ENCODE measurements at regions not wholly inside any gene's neighbourhood (a gene's known extent, or its start where the extent isn't known, plus 50 kb on each side); places are given as distances from the start of the nearest gene placed in this dataset.

- H3K4me1 Mint-ChIP-seq = peaks cover 3% of the 10 kb centered on the region
- H3K4me3 Mint-ChIP-seq = no peak overlapping the region
- Histone ChIP-seq H2AFZ (ENCODE audit: insufficient read depth, low read depth, low read length, poor library complexity, severe bottlenecking) (no peak overlapping the region), H4K20me1 (ENCODE audit: control insufficient read depth, insufficient read depth, low read length, poor library complexity, severe bottlenecking) (no peaks in the 10 kb centered on the region), H3K36me3 (replicated peaks in 1 of 2; ENCODE audit: control extremely low read depth in 1 of 2, control insufficient read depth in 1 of 2, extremely low read depth in 1 of 2, insufficient read depth in 2 of 2, low read length in 1 of 2) (no peaks in the 10 kb centered on the region), H3K27ac (ENCODE audit: low read length in 2 of 2) (no peak overlapping the region), H3K9me3 (ENCODE audit: control extremely low read depth in 1 of 3, control insufficient read depth in 2 of 3, insufficient read depth in 1 of 3, low read length in 2 of 3) (no peaks in the 10 kb centered on the region), H3K79me2 (ENCODE audit: control insufficient read depth, insufficient read depth, low read length) (no peaks in the 10 kb centered on the region), H3K4me1 (ENCODE audit: control insufficient read depth in 2 of 2, insufficient read depth in 2 of 2, low read length in 2 of 2) (no peaks in the 10 kb centered on the region), H3K9ac (ENCODE audit: low read length) (no peak overlapping the region), H3K4me2 (replicated peaks; ENCODE audit: low read depth, low read length, poor library complexity, severe bottlenecking) (no peak overlapping the region), H3K4me3 (ENCODE audit: control extremely low read depth in 1 of 5, extremely low read depth in 1 of 5, insufficient read depth in 1 of 5, low read depth in 2 of 5, low read length in 4 of 5) (no peak overlapping the region), H3K27me3 (replicated peaks in 1 of 4; ENCODE audit: control extremely low read depth in 1 of 4, control insufficient read depth in 3 of 4, insufficient read depth in 4 of 4, low read length in 3 of 4) (peaks cover 0 to 6% (median 0%) of the 10 kb centered on the region in 4 experiments)
- WGBS (ENCODE audit: insufficient coverage) = no CpG with 5 or more reads among the region's 2 CpGs
- POLR2A ChIA-PET = no interaction called here
- ATAC-seq (ENCODE audit: low read depth) (no peak), DNase-seq (no peak)
- H3K27me3 Mint-ChIP-seq = peaks cover 10% of the 10 kb centered on the region
- no peak for TF ChIP-seq CTCF (IDR thresholded peaks at IDR 0.05)
- TF ChIP-seq EZH2 (IDR thresholded peaks at IDR 0.05; ENCODE audit: borderline replicate concordance, insufficient read depth, low read depth, low read length, poor library complexity, severe bottlenecking) = no peak
- no peak overlapping the region for H3K27ac Mint-ChIP-seq
- H3K9me3 Mint-ChIP-seq (ENCODE audit: insufficient read depth) = no peaks in the 10 kb centered on the region
- intact Hi-C loops (cut with micrococcal nuclease) = no loop called here
- CTCF ChIA-PET = no interaction called here
These were observed 55.0 kb upstream of the TIPARP start for GRCh38 chr3:156619376-156619775.

- Histone ChIP-seq H3K9me3 (ENCODE audit: control extremely low read depth in 1 of 3, control insufficient read depth in 2 of 3, insufficient read depth in 1 of 3, low read length in 2 of 3) (no peaks in the 10 kb centered on the region), H3K4me3 (ENCODE audit: control extremely low read depth in 1 of 5, extremely low read depth in 1 of 5, insufficient read depth in 1 of 5, low read depth in 2 of 5, low read length in 4 of 5) (no peak overlapping the region), H3K79me2 (ENCODE audit: control insufficient read depth, insufficient read depth, low read length) (no peaks in the 10 kb centered on the region), H3K36me3 (replicated peaks in 1 of 2; ENCODE audit: control extremely low read depth in 1 of 2, control insufficient read depth in 1 of 2, extremely low read depth in 1 of 2, insufficient read depth in 2 of 2, low read length in 1 of 2) (no peaks in the 10 kb centered on the region), H3K27me3 (replicated peaks in 1 of 4; ENCODE audit: control extremely low read depth in 1 of 4, control insufficient read depth in 3 of 4, insufficient read depth in 4 of 4, low read length in 3 of 4) (peaks cover 0 to 6% (median 0%) of the 10 kb centered on the region in 4 experiments), H3K27ac (ENCODE audit: low read length in 2 of 2) (no peak overlapping the region), H2AFZ (ENCODE audit: insufficient read depth, low read depth, low read length, poor library complexity, severe bottlenecking) (no peak overlapping the region), H3K4me1 (ENCODE audit: control insufficient read depth in 2 of 2, insufficient read depth in 2 of 2, low read length in 2 of 2) (no peaks in the 10 kb centered on the region), H4K20me1 (ENCODE audit: control insufficient read depth, insufficient read depth, low read length, poor library complexity, severe bottlenecking) (no peaks in the 10 kb centered on the region), H3K9ac (ENCODE audit: low read length) (no peak overlapping the region), H3K4me2 (replicated peaks; ENCODE audit: low read depth, low read length, poor library complexity, severe bottlenecking) (no peak overlapping the region)
- no peak overlapping the region for H3K27ac Mint-ChIP-seq
- DNase-seq (no peak), ATAC-seq (ENCODE audit: low read depth) (no peak)
- H3K4me3 Mint-ChIP-seq = no peak overlapping the region
- H3K4me1 Mint-ChIP-seq = peaks cover 3% of the 10 kb centered on the region
- intact Hi-C loops (cut with micrococcal nuclease) = no loop called here
- no peaks in the 10 kb centered on the region for H3K9me3 Mint-ChIP-seq (ENCODE audit: insufficient read depth)
- TF ChIP-seq CTCF (IDR thresholded peaks at IDR 0.05) = no peak
- TF ChIP-seq EZH2 (IDR thresholded peaks at IDR 0.05; ENCODE audit: borderline replicate concordance, insufficient read depth, low read depth, low read length, poor library complexity, severe bottlenecking) = no peak
- peaks cover 10% of the 10 kb centered on the region for H3K27me3 Mint-ChIP-seq
- ChIA-PET CTCF (no interaction called here), POLR2A (no interaction called here)
These were observed 56.6 kb upstream of the TIPARP start for GRCh38 chr3:156617781-156618180.
